ENCODE measurements at regions not wholly inside any gene's neighbourhood (a gene's known extent, or its start where the extent isn't known, plus 50 kb on each side); places are given as distances from the start of the nearest gene placed in this dataset.

DNA sequence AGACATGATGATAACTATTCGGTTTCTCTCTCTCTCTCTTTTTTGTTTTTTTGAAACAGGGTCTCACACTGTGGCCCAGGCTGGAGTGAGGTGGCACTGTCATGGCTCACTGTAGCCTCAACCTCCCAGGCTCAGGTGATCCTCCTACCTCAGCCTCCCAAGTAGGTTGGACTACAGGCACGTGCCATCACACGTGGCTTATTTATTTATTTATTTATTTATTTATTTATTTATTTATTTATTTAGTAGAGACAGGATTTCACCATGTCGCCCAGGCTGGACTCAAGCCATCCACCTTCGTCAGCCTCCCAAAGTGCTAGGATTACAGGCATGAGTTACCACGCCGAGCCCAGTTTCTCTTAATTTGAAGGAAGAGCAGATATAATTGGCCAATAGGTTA is 427.9 kb upstream of the JAG1 start:
- TF ChIP-seq ZFP3 (CRISPR knock-in tag; IDR thresholded peaks at IDR 0.05) (no peak), SNAI2 (CRISPR knock-in tag; IDR thresholded peaks at IDR 0.05) (no peak), ZFP30 (CRISPR knock-in tag; IDR thresholded peaks at IDR 0.05) (no peak), RARB (CRISPR knock-in tag; IDR thresholded peaks at IDR 0.05) (no peak), GLIS3 (CRISPR knock-in tag; IDR thresholded peaks at IDR 0.05) (no peak), ARNTL (CRISPR knock-in tag; IDR thresholded peaks at IDR 0.05; ENCODE audit: borderline replicate concordance, low read depth) (no peak)
- TF ChIP-seq, protein P1, sequence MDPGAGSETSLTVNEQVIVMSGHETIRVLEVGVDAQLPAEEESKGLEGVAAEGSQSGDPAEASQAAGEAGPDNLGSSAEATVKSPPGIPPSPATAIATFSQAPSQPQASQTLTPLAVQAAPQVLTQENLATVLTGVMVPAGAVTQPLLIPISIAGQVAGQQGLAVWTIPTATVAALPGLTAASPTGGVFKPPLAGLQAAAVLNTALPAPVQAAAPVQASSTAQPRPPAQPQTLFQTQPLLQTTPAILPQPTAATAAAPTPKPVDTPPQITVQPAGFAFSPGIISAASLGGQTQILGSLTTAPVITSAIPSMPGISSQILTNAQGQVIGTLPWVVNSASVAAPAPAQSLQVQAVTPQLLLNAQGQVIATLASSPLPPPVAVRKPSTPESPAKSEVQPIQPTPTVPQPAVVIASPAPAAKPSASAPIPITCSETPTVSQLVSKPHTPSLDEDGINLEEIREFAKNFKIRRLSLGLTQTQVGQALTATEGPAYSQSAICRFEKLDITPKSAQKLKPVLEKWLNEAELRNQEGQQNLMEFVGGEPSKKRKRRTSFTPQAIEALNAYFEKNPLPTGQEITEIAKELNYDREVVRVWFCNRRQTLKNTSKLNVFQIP (CRISPR knock-in tag; IDR thresholded peaks at IDR 0.05; ENCODE audit: borderline replicate concordance, low read depth): no peak
- TF ChIP-seq, protein P2, sequence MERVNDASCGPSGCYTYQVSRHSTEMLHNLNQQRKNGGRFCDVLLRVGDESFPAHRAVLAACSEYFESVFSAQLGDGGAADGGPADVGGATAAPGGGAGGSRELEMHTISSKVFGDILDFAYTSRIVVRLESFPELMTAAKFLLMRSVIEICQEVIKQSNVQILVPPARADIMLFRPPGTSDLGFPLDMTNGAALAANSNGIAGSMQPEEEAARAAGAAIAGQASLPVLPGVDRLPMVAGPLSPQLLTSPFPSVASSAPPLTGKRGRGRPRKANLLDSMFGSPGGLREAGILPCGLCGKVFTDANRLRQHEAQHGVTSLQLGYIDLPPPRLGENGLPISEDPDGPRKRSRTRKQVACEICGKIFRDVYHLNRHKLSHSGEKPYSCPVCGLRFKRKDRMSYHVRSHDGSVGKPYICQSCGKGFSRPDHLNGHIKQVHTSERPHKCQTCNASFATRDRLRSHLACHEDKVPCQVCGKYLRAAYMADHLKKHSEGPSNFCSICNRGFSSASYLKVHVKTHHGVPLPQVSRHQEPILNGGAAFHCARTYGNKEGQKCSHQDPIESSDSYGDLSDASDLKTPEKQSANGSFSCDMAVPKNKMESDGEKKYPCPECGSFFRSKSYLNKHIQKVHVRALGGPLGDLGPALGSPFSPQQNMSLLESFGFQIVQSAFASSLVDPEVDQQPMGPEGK (CRISPR knock-in tag; IDR thresholded peaks at IDR 0.05; ENCODE audit: borderline replicate concordance): no peak
